BLaER1 treated with 17β-estradiol and CSF1 and Interleukin-3, amounts not matched to agents 10 nM and 100 nM (cell line): ENCODE measurements at regions not wholly inside any gene's neighbourhood (a gene's known extent, or its start where the extent isn't known, plus 50 kb on each side); places are given as distances from the start of the nearest gene placed in this dataset.

Experiments
- H3K27ac ChIP-seq, 11 experiments: shearing (Covaris generic); formaldehyde crosslinking; 2 replicates each; pipeline ENCODE4 v1.8.1; 2022
- H3K27me3 ChIP-seq, 11 experiments: shearing (Covaris generic); formaldehyde crosslinking; 2 replicates each; pipeline ENCODE4 v1.8.1; 2022
- H3K36me3 ChIP-seq, 11 experiments: shearing (Covaris generic); formaldehyde crosslinking; 2 replicates each; pipeline ENCODE4 v1.8.1; 2022
- H3K4me1 ChIP-seq, 10 experiments: shearing (Covaris generic); formaldehyde crosslinking; 2 replicates each; pipeline ENCODE4 v1.8.1; 2022
- H3K4me2 ChIP-seq, 11 experiments: shearing (Covaris generic); formaldehyde crosslinking; 2 replicates each; pipeline ENCODE4 v1.8.1; 2022
- H3K4me3 ChIP-seq, 10 experiments: shearing (Covaris generic); formaldehyde crosslinking; 2 replicates each; pipeline ENCODE4 v1.8.1; 2022
- H3K9ac ChIP-seq, 11 experiments: shearing (Covaris generic); formaldehyde crosslinking; 2 replicates each; pipeline ENCODE4 v1.8.1; 2022
- H3K9me3 ChIP-seq, 11 experiments: shearing (Covaris generic); formaldehyde crosslinking; replicated peaks in 1 of 11; 2 replicates each; pipeline ENCODE4 v1.8.1; 2022
- H4K20me1 ChIP-seq, 11 experiments: shearing (Covaris generic); formaldehyde crosslinking; 2 replicates each; pipeline ENCODE4 v1.8.1; 2022
- Cebpa-rat ChIP-seq, 11 experiments: shearing (Covaris generic); IDR thresholded peaks; 2 replicates each; pipeline ENCODE4 v1.8.1; 2022

- Histone ChIP-seq H3K4me3 (no peak overlapping the region), H3K4me2 (no peak overlapping the region), H3K36me3 (no peaks in the 10 kb centered on the region), H3K27ac (no peak overlapping the region), H4K20me1 (no peaks in the 10 kb centered on the region), H3K4me1 (no peaks in the 10 kb centered on the region), H3K9me3 (no peaks in the 10 kb centered on the region; a peak in 1 of 22 replicates), H3K27me3 (no peaks in the 10 kb centered on the region), H3K9ac (no peak overlapping the region)
- TF ChIP-seq Cebpa-rat (IDR thresholded peaks at IDR 0.05): no peak
These were observed 215.3 kb upstream of the RARB start for GRCh38 chr3:25212736-25213135.

GRCh38 chr3:25214034-25214433 is 214.0 kb upstream of the RARB start:
- H3K9me3 ChIP-seq: no peaks in the 10 kb centered on the region
- H4K20me1 ChIP-seq: no peaks in the 10 kb centered on the region
- no peak for TF ChIP-seq Cebpa-rat (IDR thresholded peaks at IDR 0.05)
- no peak overlapping the region for H3K4me3 ChIP-seq
- H3K27ac ChIP-seq: no peak overlapping the region
- H3K4me2 ChIP-seq: no peak overlapping the region
- no peaks in the 10 kb centered on the region for H3K27me3 ChIP-seq
- H3K36me3 ChIP-seq: no peaks in the 10 kb centered on the region
- H3K9ac ChIP-seq: no peak overlapping the region
- no peaks in the 10 kb centered on the region for H3K4me1 ChIP-seq

- Histone ChIP-seq H3K4me3 (no peak overlapping the region), H3K4me2 (no peak overlapping the region), H4K20me1 (no peaks in the 10 kb centered on the region), H3K9me3 (no peaks in the 10 kb centered on the region), H3K4me1 (no peaks in the 10 kb centered on the region), H3K9ac (no peak overlapping the region), H3K27ac (no peak overlapping the region), H3K27me3 (no peaks in the 10 kb centered on the region), H3K36me3 (no peaks in the 10 kb centered on the region)
- TF ChIP-seq Cebpa-rat (IDR thresholded peaks at IDR 0.05): no peak
These were observed 209.7 kb upstream of the RARB start for GRCh38 chr3:25218362-25218761.

- no peak for TF ChIP-seq Cebpa-rat (IDR thresholded peaks at IDR 0.05)
- Histone ChIP-seq H3K27me3 (no peaks in the 10 kb centered on the region), H3K9me3 (no peaks in the 10 kb centered on the region), H3K27ac (no peak overlapping the region), H3K4me2 (no peak overlapping the region), H3K4me3 (no peak overlapping the region), H3K36me3 (no peaks in the 10 kb centered on the region), H3K9ac (no peak overlapping the region), H3K4me1 (no peaks in the 10 kb centered on the region), H4K20me1 (no peaks in the 10 kb centered on the region)
These were observed 201.3 kb upstream of the RARB start for GRCh38 chr3:25226747-25227146.

- H3K4me3 ChIP-seq: no peak overlapping the region
- TF ChIP-seq Cebpa-rat (IDR thresholded peaks at IDR 0.05): no peak
- H3K9ac ChIP-seq: no peak overlapping the region
- H3K27me3 ChIP-seq: no peaks in the 10 kb centered on the region
- no peak overlapping the region for H3K4me2 ChIP-seq
- H3K4me1 ChIP-seq: peaks cover 0 to 4% (median 0%) of the 10 kb centered on the region in 10 experiments; a peak in 3 of 20 replicates
- no peaks in the 10 kb centered on the region for H3K36me3 ChIP-seq
- no peak overlapping the region for H3K27ac ChIP-seq
- H3K9me3 ChIP-seq: no peaks in the 10 kb centered on the region
- H4K20me1 ChIP-seq: no peaks in the 10 kb centered on the region
These were observed 198.5 kb upstream of the RARB start for GRCh38 chr3:25229586-25229985.

GRCh38 chr3:25235031-25235430 is 193.0 kb upstream of the RARB start:
- H3K27me3 ChIP-seq: no peaks in the 10 kb centered on the region
- no peak for TF ChIP-seq Cebpa-rat (IDR thresholded peaks at IDR 0.05)
- H3K4me1 ChIP-seq: peaks cover 0 to 9% (median 0%) of the 10 kb centered on the region in 10 experiments; a peak in 6 of 20 replicates
- H3K36me3 ChIP-seq: no peaks in the 10 kb centered on the region
- no peak overlapping the region for H3K4me3 ChIP-seq
- H3K9me3 ChIP-seq: no peaks in the 10 kb centered on the region
- no peaks in the 10 kb centered on the region for H4K20me1 ChIP-seq
- H3K4me2 ChIP-seq: peak overlapping the region in 3 of 11 experiments; percentile 16 to 34 (median 20); a peak in 4 of 22 replicates
- no peak overlapping the region for H3K9ac ChIP-seq
- H3K27ac ChIP-seq: no peak overlapping the region

- no peaks in the 10 kb centered on the region for H4K20me1 ChIP-seq
- H3K4me2 ChIP-seq: no peak overlapping the region
- no peak overlapping the region for H3K27ac ChIP-seq
These were observed 192.6 kb upstream of the RARB start for GRCh38 chr3:25235466-25235865.

GRCh38 chr3:25237602-25238001 is 190.5 kb upstream of the RARB start:
- Histone ChIP-seq H3K4me3 (no peak overlapping the region), H3K9ac (no peak overlapping the region), H3K27me3 (no peaks in the 10 kb centered on the region), H4K20me1 (no peaks in the 10 kb centered on the region), H3K36me3 (no peaks in the 10 kb centered on the region), H3K4me1 (peaks cover 0 to 9% (median 0%) of the 10 kb centered on the region in 10 experiments; a peak in 6 of 20 replicates), H3K9me3 (peaks cover 5 to 14% (median 9%) of the 10 kb centered on the region in 11 experiments; a peak in 18 of 22 replicates), H3K4me2 (no peak overlapping the region), H3K27ac (no peak overlapping the region)
- TF ChIP-seq Cebpa-rat (IDR thresholded peaks at IDR 0.05): no peak

More at GRCh38 chr3:25235466-25235865, 192.6 kb upstream of the RARB start:
- no peak for TF ChIP-seq Cebpa-rat (IDR thresholded peaks at IDR 0.05)
- Histone ChIP-seq H3K27me3 (no peaks in the 10 kb centered on the region), H3K9ac (no peak overlapping the region), H3K9me3 (no peaks in the 10 kb centered on the region), H3K36me3 (no peaks in the 10 kb centered on the region), H3K4me1 (peaks cover 0 to 9% (median 0%) of the 10 kb centered on the region in 10 experiments; a peak in 6 of 20 replicates), H3K4me3 (no peak overlapping the region)

- TF ChIP-seq Cebpa-rat (IDR thresholded peaks at IDR 0.05): no peak
- Histone ChIP-seq H3K9ac (no peak overlapping the region), H3K9me3 (peaks cover 10 to 22% (median 13%) of the 10 kb centered on the region in 11 experiments; a peak in 18 of 22 replicates), H3K27ac (no peak overlapping the region), H3K36me3 (no peaks in the 10 kb centered on the region), H3K4me1 (peaks cover 0 to 9% (median 0%) of the 10 kb centered on the region in 10 experiments; a peak in 6 of 20 replicates), H4K20me1 (no peaks in the 10 kb centered on the region), H3K4me2 (no peak overlapping the region), H3K4me3 (no peak overlapping the region), H3K27me3 (no peaks in the 10 kb centered on the region)
These were observed 189.0 kb upstream of the RARB start for GRCh38 chr3:25239042-25239441.

GRCh38 chr3:25246913-25247312 is 181.2 kb upstream of the RARB start:
- no peak overlapping the region for H3K4me2 ChIP-seq
- H3K27me3 ChIP-seq: no peaks in the 10 kb centered on the region
- H3K27ac ChIP-seq: no peak overlapping the region
- no peaks in the 10 kb centered on the region for H3K4me1 ChIP-seq
- no peaks in the 10 kb centered on the region for H4K20me1 ChIP-seq
- no peak overlapping the region for H3K4me3 ChIP-seq
- no peaks in the 10 kb centered on the region for H3K36me3 ChIP-seq
- peaks cover 49 to 61% (median 54%) of the 10 kb centered on the region in 11 experiments for H3K9me3 ChIP-seq
- no peak overlapping the region for H3K9ac ChIP-seq
- TF ChIP-seq Cebpa-rat (IDR thresholded peaks at IDR 0.05): no peak
